ENCODE measurements at regions not wholly inside any gene's neighbourhood (a gene's known extent, or its start where the extent isn't known, plus 50 kb on each side); places are given as distances from the start of the nearest gene placed in this dataset.

GRCh38 chr16:54431041-54431996 lies 144.7 kb upstream of the IRX3 start:
- DNase-seq (no peak), ATAC-seq (ENCODE audit: low read depth) (no peak)
- Mint-ChIP-seq H3K4me3 (no peak overlapping the region), H3K9me3 (peaks cover 4% of the 10 kb centered on the region), H3K27ac (no peak overlapping the region), H3K36me3 (ENCODE audit: low read depth) (no peaks in the 10 kb centered on the region), H3K27me3 (peaks cover 26% of the 10 kb centered on the region), H3K4me1 (no peaks in the 10 kb centered on the region)
- TF ChIP-seq CTCF (IDR thresholded peaks at IDR 0.05): no peak
- intact Hi-C loops (cut with micrococcal nuclease): no loop called here
- POLR2A ChIA-PET: no interaction called here
- CTCF ChIA-PET: interaction anchor here (0.7 kb wide), 1 partner anchor 1589 kb away, joined by 3 read pairs; no protein-coding TSS in a partner anchor

- TF ChIP-seq CTCF (IDR thresholded peaks at IDR 0.05): no peak
- Mint-ChIP-seq H3K36me3 (ENCODE audit: low read depth) (no peaks in the 10 kb centered on the region), H3K9me3 (peaks cover 4% of the 10 kb centered on the region), H3K27me3 (peaks cover 26% of the 10 kb centered on the region), H3K4me3 (no peak overlapping the region), H3K4me1 (no peaks in the 10 kb centered on the region), H3K27ac (no peak overlapping the region)
- intact Hi-C loops (cut with micrococcal nuclease): no loop called here
- ATAC-seq (ENCODE audit: low read depth): no peak
- POLR2A ChIA-PET: no interaction called here
- CTCF ChIA-PET: no interaction called here
- DNase-seq: no peak
These were observed 144.0 kb upstream of the IRX3 start for GRCh38 chr16:54430491-54431030.

GRCh38 chr16:54429029-54429428 lies 142.4 kb upstream of the IRX3 start:
- Mint-ChIP-seq H3K4me1 (no peaks in the 10 kb centered on the region), H3K9me3 (peaks cover 4% of the 10 kb centered on the region), H3K27ac (no peak overlapping the region), H3K36me3 (ENCODE audit: low read depth) (no peaks in the 10 kb centered on the region), H3K4me3 (no peak overlapping the region), H3K27me3 (peaks cover 23% of the 10 kb centered on the region)
- no peak for TF ChIP-seq CTCF (IDR thresholded peaks at IDR 0.05)
- ChIA-PET CTCF (no interaction called here), POLR2A (no interaction called here)
- DNase-seq (no peak), ATAC-seq (ENCODE audit: low read depth) (no peak)
- intact Hi-C loops (cut with micrococcal nuclease): no loop called here

GRCh38 chr16:54426553-54426849 lies 139.9 kb upstream of the IRX3 start:
- no peak for DNase-seq
- POLR2A ChIA-PET: no interaction called here
- peaks cover 4% of the 10 kb centered on the region for H3K9me3 Mint-ChIP-seq
- H3K4me1 Mint-ChIP-seq: no peaks in the 10 kb centered on the region
- peaks cover 18% of the 10 kb centered on the region for H3K27me3 Mint-ChIP-seq
- ATAC-seq (ENCODE audit: low read depth): no peak
- no peak for TF ChIP-seq CTCF (IDR thresholded peaks at IDR 0.05)
- intact Hi-C loops (cut with micrococcal nuclease): no loop called here
- CTCF ChIA-PET: no interaction called here
- H3K36me3 Mint-ChIP-seq (ENCODE audit: low read depth): no peaks in the 10 kb centered on the region
- no peak overlapping the region for H3K4me3 Mint-ChIP-seq
- H3K27ac Mint-ChIP-seq: no peak overlapping the region

- no peak for ATAC-seq (ENCODE audit: low read depth)
- TF ChIP-seq CTCF (IDR thresholded peaks at IDR 0.05): no peak
- H3K36me3 Mint-ChIP-seq (ENCODE audit: low read depth): no peaks in the 10 kb centered on the region
- CTCF ChIA-PET: no interaction called here
- H3K27ac Mint-ChIP-seq: no peak overlapping the region
- peaks cover 13% of the 10 kb centered on the region for H3K27me3 Mint-ChIP-seq
- peaks cover 4% of the 10 kb centered on the region for H3K9me3 Mint-ChIP-seq
- H3K4me3 Mint-ChIP-seq: no peak overlapping the region
- H3K4me1 Mint-ChIP-seq: no peaks in the 10 kb centered on the region
- DNase-seq: no peak
- POLR2A ChIA-PET: no interaction called here
- intact Hi-C loops (cut with micrococcal nuclease): no loop called here
These were observed 139.3 kb upstream of the IRX3 start for GRCh38 chr16:54425681-54426552.

Data from activated B cell treated with CpG ODN at 0.5 μM for 24 hours (primary cell).